NCI-H82 treated with DMSO at 0.1 percent for 48 hours (cell line): ENCODE measurements at regions not wholly inside any gene's neighbourhood (a gene's known extent, or its start where the extent isn't known, plus 50 kb on each side); places are given as distances from the start of the nearest gene placed in this dataset.
"Not testable (repeated sequence)": the region's sequence is repeated elsewhere in the genome, so short reads cannot be mapped to it uniquely, and the experiment has no call there.

Experiments
- DNase-seq: peaks from one replicate; lab custom pipeline; 2025; ENCODE audit not compliant: unreplicated experiment; lab: John Stamatoyannopoulos, UW

- DNase-seq, result no peak
Measured at GRCh38 chr4:97028785-97029184, 1114.5 kb downstream of the STPG2 start.

- DNase-seq, result not testable (repeated sequence)
Measured at GRCh38 chr4:97037411-97038145, 1105.7 kb downstream of the STPG2 start.

DNA sequence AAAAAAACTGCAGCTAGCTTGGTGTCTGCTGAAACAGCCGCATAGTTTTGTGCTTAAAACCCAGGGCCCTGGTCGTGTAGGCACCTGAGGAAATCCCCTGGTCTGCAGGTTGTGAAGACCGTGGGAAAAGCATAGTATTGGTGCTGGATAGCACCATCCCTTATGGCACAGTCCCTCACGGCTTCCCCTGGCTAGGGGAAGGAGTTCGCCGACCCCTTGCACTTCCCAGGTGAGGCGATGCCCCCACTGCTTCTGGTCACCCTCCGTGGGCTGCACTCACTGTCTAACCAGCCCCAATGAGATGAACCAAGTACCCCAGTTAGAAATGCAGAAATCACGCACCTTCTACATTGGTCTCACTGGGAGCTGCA lies 1105.1 kb downstream of the STPG2 start:
- no peak for DNase-seq

DNA sequence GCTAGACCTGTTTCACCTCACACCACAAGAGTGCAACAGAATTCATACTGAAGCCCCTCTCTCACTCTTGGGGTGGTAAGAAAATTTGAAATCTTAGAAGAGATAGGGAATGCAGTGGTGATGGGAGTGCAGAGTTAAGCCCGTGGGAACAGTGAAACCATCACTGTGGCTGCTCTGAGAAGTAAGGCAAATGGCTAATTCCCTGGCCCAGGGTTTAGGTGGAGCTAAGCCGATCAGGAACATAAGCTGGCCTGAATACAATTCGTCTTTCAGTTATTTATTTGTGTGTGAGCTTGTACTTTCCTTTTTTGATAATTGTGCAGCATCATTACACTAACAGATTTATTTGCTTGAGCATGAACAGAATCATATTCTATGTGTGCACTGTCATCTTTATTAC lies 1070.6 kb downstream of the STPG2 start:
- peak; percentile 72 for DNase-seq

- peak; percentile 21 for DNase-seq
Measured at GRCh38 chr4:97073194-97073593, 1070.1 kb downstream of the STPG2 start.

- DNase-seq, result no peak
Measured at GRCh38 chr4:97074531-97074930, 1068.7 kb downstream of the STPG2 start.

- DNase-seq, result no peak
Measured at GRCh38 chr4:97081951-97082350, 1061.3 kb downstream of the STPG2 start.

GRCh38 chr4:97097036-97097435 lies 1046.2 kb downstream of the STPG2 start:
- not testable (repeated sequence) for DNase-seq

DNA sequence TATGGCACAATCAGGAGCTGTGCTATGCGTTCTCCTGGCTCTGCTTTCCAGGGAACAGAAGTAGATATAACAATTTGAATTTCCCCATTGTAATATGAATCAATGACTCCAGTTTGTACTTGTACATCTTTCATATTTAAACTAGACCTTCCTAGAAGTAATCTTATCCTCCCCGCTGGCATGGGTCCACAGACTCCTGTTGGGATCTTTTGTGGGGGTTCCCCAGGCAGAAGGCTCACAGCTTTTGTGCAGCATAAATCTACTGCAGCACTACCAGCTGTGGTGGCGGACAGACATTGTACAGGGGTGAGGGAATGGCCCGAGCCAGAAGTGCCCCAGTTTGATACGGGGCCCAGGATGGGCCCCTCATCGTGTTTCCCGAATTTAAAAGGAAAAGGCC lies 1042.1 kb downstream of the STPG2 start:
- DNase-seq, result not testable (repeated sequence)

- no peak for DNase-seq
Measured at GRCh38 chr4:97103252-97103651, 1040.0 kb downstream of the STPG2 start.

GRCh38 chr4:97104006-97104405 lies 1039.3 kb downstream of the STPG2 start:
- DNase-seq, result no peak

- no peak for DNase-seq
Measured at GRCh38 chr4:97104666-97105065, 1038.6 kb downstream of the STPG2 start.

DNA sequence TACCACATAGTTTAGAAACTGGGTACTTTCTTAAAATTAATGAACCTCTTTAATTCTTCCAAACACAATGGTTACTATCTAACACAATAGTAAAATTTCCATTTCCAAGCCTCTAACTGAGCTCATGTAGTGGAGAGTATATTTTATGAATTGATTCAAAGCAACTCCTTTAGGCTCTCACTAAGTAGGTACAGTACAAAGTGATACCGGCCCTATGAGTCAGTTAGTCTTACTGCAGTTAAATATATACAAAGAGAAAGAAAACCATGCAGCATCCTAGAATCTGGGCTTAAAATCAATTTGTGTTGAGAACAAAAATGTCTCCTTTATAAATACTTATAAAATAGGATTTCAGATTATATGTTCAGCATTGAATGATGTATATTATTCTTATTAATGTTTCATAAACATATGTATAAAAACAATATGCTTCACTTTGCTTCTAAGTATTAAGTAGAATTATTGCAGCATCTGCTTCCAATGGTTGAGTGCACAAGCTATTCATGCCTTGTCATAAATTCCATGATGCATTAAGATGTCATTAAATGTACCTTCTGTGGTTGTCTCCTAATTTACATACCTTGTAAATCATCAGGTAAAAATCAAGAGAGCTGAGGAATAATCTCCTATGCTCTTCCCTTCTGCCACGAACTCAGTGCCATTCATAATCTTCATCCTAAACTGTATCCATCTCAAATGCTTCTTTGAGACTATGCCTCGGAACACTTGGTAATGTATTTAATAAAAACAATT lies 1037.8 kb downstream of the STPG2 start:
- no peak for DNase-seq

GRCh38 chr4:97106161-97106560 lies 1037.1 kb downstream of the STPG2 start:
- DNase-seq, result peak; percentile 87

DNA sequence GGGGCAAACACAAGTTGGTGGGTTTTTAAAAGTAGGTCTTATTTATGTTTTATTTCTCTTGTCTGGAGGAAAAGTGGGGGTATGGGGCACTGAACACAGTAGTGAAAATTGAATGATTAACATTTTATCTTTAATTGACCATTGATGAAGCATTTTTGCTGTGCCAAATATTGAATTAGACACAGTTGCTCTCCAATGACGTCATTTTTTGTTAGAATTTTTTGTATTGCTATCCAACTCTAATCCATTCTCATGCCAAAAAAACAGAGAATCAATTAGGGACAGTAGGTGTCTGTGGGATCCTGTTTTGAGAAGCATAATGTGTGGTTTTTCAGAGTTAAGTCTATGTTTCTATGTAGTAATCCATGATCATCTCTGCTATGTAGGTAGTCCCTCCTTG lies 1032.8 kb downstream of the STPG2 start:
- no peak for DNase-seq

DNA sequence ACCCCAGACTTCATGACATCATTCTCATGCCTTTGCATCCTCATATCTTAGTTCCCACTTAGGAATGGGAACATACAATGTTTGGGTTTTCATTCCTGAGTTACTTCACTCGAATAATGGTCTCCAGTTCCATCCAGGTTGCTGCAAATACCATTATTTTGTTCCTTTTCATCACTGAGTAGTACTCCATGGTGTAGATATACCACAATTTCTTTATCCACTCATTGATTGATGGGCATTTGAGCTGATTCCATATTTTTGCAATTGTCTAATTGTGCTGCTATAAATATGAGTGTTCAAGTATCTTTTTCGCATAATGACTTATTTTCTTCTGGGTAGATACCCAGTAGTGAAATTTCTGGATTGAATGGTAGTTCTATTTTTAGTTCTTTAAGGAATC lies 1026.8 kb downstream of the STPG2 start:
- no peak for DNase-seq

DNA sequence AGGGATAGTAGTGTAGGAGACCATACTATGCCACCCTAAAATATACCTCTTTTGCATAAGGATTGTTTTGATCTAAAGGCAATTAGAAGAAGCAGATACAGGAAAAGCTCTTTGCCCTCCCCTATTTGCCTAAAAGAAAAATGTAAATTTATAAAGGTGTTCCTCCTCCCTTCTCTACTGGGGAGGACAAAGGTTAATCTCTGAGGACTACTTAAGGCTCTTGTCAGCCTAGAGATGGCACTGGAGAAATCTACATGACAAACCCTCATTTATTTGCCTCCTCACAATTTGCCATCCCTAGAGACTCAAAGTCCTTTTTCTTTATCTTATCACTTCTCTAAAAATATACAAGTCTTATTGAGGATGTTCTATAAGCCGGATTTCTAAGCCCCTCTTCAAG lies 1021.8 kb downstream of the STPG2 start:
- no peak for DNase-seq

- no peak for DNase-seq
Measured at GRCh38 chr4:97123573-97123972, 1019.7 kb downstream of the STPG2 start.

- no peak for DNase-seq
Measured at GRCh38 chr4:97132435-97132834, 1010.8 kb downstream of the STPG2 start.

GRCh38 chr4:97134456-97134855 lies 1008.8 kb downstream of the STPG2 start:
- no peak for DNase-seq

DNA sequence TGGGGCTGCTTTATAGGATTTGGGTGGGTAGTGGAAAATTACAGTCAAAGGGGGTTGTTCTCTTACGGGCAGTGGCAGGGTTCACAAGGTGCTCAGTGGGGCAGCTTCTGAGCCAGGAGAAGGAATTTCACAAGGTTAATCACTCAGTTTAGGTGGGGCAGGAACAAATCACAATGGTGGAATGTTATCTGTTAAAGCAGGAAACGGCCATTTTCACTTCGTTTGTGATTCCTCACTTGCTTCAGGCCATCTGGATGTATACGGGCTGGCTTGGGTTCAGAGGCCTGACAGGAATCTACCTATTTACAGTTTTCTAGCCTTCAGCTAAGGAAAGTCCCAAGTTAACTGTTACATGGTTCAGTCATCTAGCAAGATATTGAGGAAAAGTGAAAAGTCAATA lies 1003.5 kb downstream of the STPG2 start:
- no peak for DNase-seq

DNA sequence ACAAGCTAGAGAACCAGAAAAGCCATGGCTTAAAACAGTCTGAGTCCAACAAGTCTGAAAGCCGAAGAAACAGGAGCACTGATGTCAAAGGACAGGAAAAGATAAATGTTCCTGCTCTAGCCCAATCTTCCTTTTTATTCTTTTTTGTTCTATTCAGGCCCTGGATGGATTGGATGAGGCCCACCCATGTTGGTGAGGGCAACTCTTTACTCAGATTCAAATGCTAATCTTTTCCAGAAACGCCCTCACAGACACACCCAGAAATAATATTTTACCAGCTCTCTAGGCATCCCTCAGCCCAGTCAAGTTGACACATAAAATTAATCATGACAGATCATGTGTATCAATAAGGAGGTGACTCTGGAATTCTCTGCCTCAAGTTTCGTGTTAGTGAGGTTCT lies 1002.7 kb downstream of the STPG2 start:
- no peak for DNase-seq

DNA sequence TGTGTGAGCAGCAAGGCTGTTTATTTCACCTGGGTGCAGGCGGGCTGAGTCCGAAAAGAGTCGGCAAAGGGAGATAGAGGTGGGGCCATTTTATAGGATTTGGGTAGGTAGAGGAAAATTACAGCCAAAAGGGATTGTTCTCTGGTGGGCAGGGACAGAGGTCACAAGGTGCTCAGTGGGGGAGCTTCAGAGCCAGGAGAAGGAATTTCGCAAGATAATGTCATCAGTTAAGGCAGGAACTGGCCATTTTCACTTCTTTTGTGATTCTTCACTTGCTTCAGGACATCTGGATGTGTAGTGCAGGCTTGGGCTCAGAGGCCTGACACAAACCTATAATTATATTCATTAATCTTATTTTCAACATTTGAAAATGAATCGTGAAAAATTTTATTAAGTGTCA lies 1001.9 kb downstream of the STPG2 start:
- not testable (repeated sequence) for DNase-seq
